Right atrium auricular region (tissue), 2 donors: ENCODE measurements at regions not wholly inside any gene's neighbourhood (a gene's known extent, or its start where the extent isn't known, plus 50 kb on each side); places are given as distances from the start of the nearest gene placed in this dataset.

Source experiments
- DNase-seq: peaks from one replicate; pipeline ENCODE4 v3.0.0-alpha.2; 2019; ENCODE audit warnings: low spot score
- H3K27ac ChIP-seq, 2 donors: fragments of 200-600 bp; sonication (generic); 1 replicate in 1 of 2; 2 replicates in 1 of 2; pipeline ENCODE4 v1.5.1; 2016 to 2019
- H3K27me3 ChIP-seq, 2 donors: fragments of 200-600 bp; sonication (generic); one replicate each; pipeline versions ENCODE4 v1.5.1 to v1.6.0; 2017 to 2019
- H3K36me3 ChIP-seq: fragments of 200-600 bp; sonication (generic); one replicate; pipeline ENCODE4 v1.5.1; 2016
- H3K4me1 ChIP-seq, 2 donors: fragments of 200-600 bp; sonication (generic); one replicate each; pipeline versions ENCODE4 v1.5.1 to v1.6.0; 2017 to 2019
- H3K4me3 ChIP-seq, 2 donors: fragments of 200-600 bp; sonication (generic); 1 replicate in 1 of 2; 2 replicates in 1 of 2; pipeline ENCODE4 v1.5.1; 2017 to 2019; ENCODE audit warnings: mild to moderate bottlenecking in 1 of 2, moderate library complexity in 1 of 2
- H3K9me3 ChIP-seq, 2 donors: fragments of 200-600 bp; sonication (generic); one replicate each; pipeline ENCODE4 v1.5.1; 2019
- CTCF ChIP-seq, 2 donors: fragments of 200-600 bp; sonication (generic); IDR thresholded peaks; one replicate each; pipeline ENCODE4 v1.5.1; 2019; ENCODE audit warnings: antibody characterized with exemption in 2 of 2

GRCh38 chr14:28886940-28887339 lies 120.4 kb downstream of the FOXG1 start:
- H3K9me3 ChIP-seq = peaks cover 0 to 9% of the 10 kb centered on the region in 2 donors
- no peaks in the 10 kb centered on the region for H3K36me3 ChIP-seq
- H3K4me3 ChIP-seq = no peak overlapping the region
- H3K27me3 ChIP-seq = no peaks in the 10 kb centered on the region
- no peak overlapping the region for H3K27ac ChIP-seq
- no peak for TF ChIP-seq CTCF (IDR thresholded peaks at IDR 0.05)
- no peak for DNase-seq
- H3K4me1 ChIP-seq = no peaks in the 10 kb centered on the region

GRCh38 chr14:28895389-28895788 lies 128.8 kb downstream of the FOXG1 start:
- TF ChIP-seq CTCF (IDR thresholded peaks at IDR 0.05) = no peak
- Histone ChIP-seq H3K4me3 (no peak overlapping the region), H3K27ac (no peak overlapping the region), H3K9me3 (no peaks in the 10 kb centered on the region), H3K36me3 (no peaks in the 10 kb centered on the region), H3K4me1 (no peaks in the 10 kb centered on the region), H3K27me3 (no peaks in the 10 kb centered on the region)
- no peak for DNase-seq

- Histone ChIP-seq H3K4me1 (no peaks in the 10 kb centered on the region), H3K36me3 (no peaks in the 10 kb centered on the region), H3K4me3 (no peak overlapping the region), H3K9me3 (no peaks in the 10 kb centered on the region), H3K27ac (no peak overlapping the region), H3K27me3 (no peaks in the 10 kb centered on the region)
- no peak for TF ChIP-seq CTCF (IDR thresholded peaks at IDR 0.05)
- no peak for DNase-seq
Measured at GRCh38 chr14:28896337-28896736, 129.8 kb downstream of the FOXG1 start.

- Histone ChIP-seq H3K27me3 (no peaks in the 10 kb centered on the region), H3K36me3 (no peaks in the 10 kb centered on the region), H3K9me3 (no peaks in the 10 kb centered on the region), H3K27ac (no peak overlapping the region), H3K4me1 (no peaks in the 10 kb centered on the region), H3K4me3 (no peak overlapping the region)
- no peak for TF ChIP-seq CTCF (IDR thresholded peaks at IDR 0.05)
- no peak for DNase-seq
Measured at GRCh38 chr14:28901631-28902030, 135.0 kb downstream of the FOXG1 start.

GRCh38 chr14:28902930-28903329 lies 136.3 kb downstream of the FOXG1 start:
- Histone ChIP-seq H3K27ac (no peak overlapping the region), H3K27me3 (no peaks in the 10 kb centered on the region), H3K36me3 (no peaks in the 10 kb centered on the region), H3K4me1 (no peaks in the 10 kb centered on the region), H3K9me3 (no peaks in the 10 kb centered on the region), H3K4me3 (no peak overlapping the region)
- TF ChIP-seq CTCF (IDR thresholded peaks at IDR 0.05) = no peak
- no peak for DNase-seq

GRCh38 chr14:28911521-28911920 lies 144.9 kb downstream of the FOXG1 start:
- Histone ChIP-seq H3K27ac (no peak overlapping the region), H3K9me3 (peaks cover 0 to 4% of the 10 kb centered on the region in 2 donors), H3K4me3 (no peak overlapping the region), H3K4me1 (no peaks in the 10 kb centered on the region), H3K27me3 (no peaks in the 10 kb centered on the region), H3K36me3 (no peaks in the 10 kb centered on the region)
- no peak for TF ChIP-seq CTCF (IDR thresholded peaks at IDR 0.05)
- no peak for DNase-seq
